ENCODE measurements at regions not wholly inside any gene's neighbourhood (a gene's known extent, or its start where the extent isn't known, plus 50 kb on each side); places are given as distances from the start of the nearest gene placed in this dataset.

- Histone ChIP-seq H3K4me3 (no peak overlapping the region), H3K4me2 (no peak overlapping the region), H3K4me1 (ENCODE audit: insufficient read depth) (peaks cover 9% of the 10 kb centered on the region), H3K27ac (ENCODE audit: low read depth) (no peak overlapping the region), H3K79me2 (replicated peaks; ENCODE audit: insufficient read depth) (no peaks in the 10 kb centered on the region), H3K36me3 (ENCODE audit: insufficient read depth) (no peaks in the 10 kb centered on the region), H4K20me1 (replicated peaks; ENCODE audit: insufficient read depth) (no peaks in the 10 kb centered on the region), H3K9me2 (ENCODE audit: insufficient read depth) (no peaks in the 10 kb centered on the region), H3F3A (replicated peaks; ENCODE audit: low read depth) (no peaks in the 10 kb centered on the region), H3K27me3 (ENCODE audit: insufficient read depth) (no peaks in the 10 kb centered on the region), H2AFZ (no peak overlapping the region)
- H3K9me3 Mint-ChIP-seq: no peaks in the 10 kb centered on the region
- H3K27me3 Mint-ChIP-seq (ENCODE audit: insufficient read depth, low read depth, poor library complexity): no peaks in the 10 kb centered on the region
- H3K4me3 Mint-ChIP-seq: no peak overlapping the region
- no peak for TF ChIP-seq POLR2AphosphoS5 (IDR thresholded peaks at IDR 0.05; ENCODE audit: low read depth)
- TF ChIP-seq EZH2phosphoT487 (IDR thresholded peaks at IDR 0.05; ENCODE audit: unreplicated experiment): no peak
- no peak for TF ChIP-seq CTCF (conservative IDR thresholded peaks at IDR 0.05; ENCODE audit: low read depth in 2 of 2)
- no peak for TF ChIP-seq JUNB (IDR thresholded peaks at IDR 0.05; ENCODE audit: unreplicated experiment)
- TF ChIP-seq ZNF114 (CRISPR knock-in tag; IDR thresholded peaks at IDR 0.05): no peak
- TF ChIP-seq NANOG (IDR thresholded peaks at IDR 0.05; ENCODE audit: borderline replicate concordance): no peak
- TF ChIP-seq REST (IDR thresholded peaks at IDR 0.05; ENCODE audit: unreplicated experiment): no peak
- no peak for TF ChIP-seq EZH2 (IDR thresholded peaks at IDR 0.05; ENCODE audit: low read depth, unreplicated experiment)
- no peak for TF ChIP-seq ETS1 (IDR thresholded peaks at IDR 0.05)
- no peak for TF ChIP-seq ZNF462 (CRISPR knock-in tag; IDR thresholded peaks at IDR 0.05)
- no peak for TF ChIP-seq CREB1 (CRISPR knock-in tag; IDR thresholded peaks at IDR 0.05; ENCODE audit: low read depth)
- no peak for TF ChIP-seq ZNF331 (CRISPR knock-in tag; IDR thresholded peaks at IDR 0.05; ENCODE audit: low read depth)
- no peak for TF ChIP-seq STAT1 (IDR thresholded peaks at IDR 0.05; ENCODE audit: unreplicated experiment)
- H3K4me1 Mint-ChIP-seq: peaks cover 15% of the 10 kb centered on the region
- no peak overlapping the region for H3K27ac Mint-ChIP-seq
- no peak for ATAC-seq
- no peaks in the 10 kb centered on the region for H3K36me3 Mint-ChIP-seq (ENCODE audit: low read depth)
- no peak for DNase-seq (ENCODE audit: low spot score)
Observed at GRCh38 chr2:222108497-222108896, 190.3 kb downstream of the PAX3 start.
